Kasumi-1 (cell line): ENCODE measurements at regions not wholly inside any gene's neighbourhood (a gene's known extent, or its start where the extent isn't known, plus 50 kb on each side); places are given as distances from the start of the nearest gene placed in this dataset.
"Not testable (repeated sequence)": the region's sequence is repeated elsewhere in the genome, so short reads cannot be mapped to it uniquely, and the experiment has no call there.

Source experiments
- DNase-seq, 2 experiments: peaks; one replicate each; lab custom pipeline; 2025; lab: John Stamatoyannopoulos, UW

GRCh38 chr13:90933097-90933826 is 414.2 kb upstream of the MIR17HG start:
- DNase-seq: no peak

- no peak for DNase-seq
Observed at GRCh38 chr13:90934741-90935140, 412.7 kb upstream of the MIR17HG start.

- no peak for DNase-seq
Observed at GRCh38 chr13:90938848-90939247, 408.6 kb upstream of the MIR17HG start.

GRCh38 chr13:90943946-90944345 is 403.5 kb upstream of the MIR17HG start:
- no peak for DNase-seq

GRCh38 chr13:90945146-90945545 is 402.3 kb upstream of the MIR17HG start:
- not testable (repeated sequence) for DNase-seq

GRCh38 chr13:90946125-90946524 is 401.4 kb upstream of the MIR17HG start:
- not testable (repeated sequence) for DNase-seq

GRCh38 chr13:90947976-90948375 is 399.5 kb upstream of the MIR17HG start:
- no peak for DNase-seq

GRCh38 chr13:90950160-90950559 is 397.3 kb upstream of the MIR17HG start:
- no peak for DNase-seq

GRCh38 chr13:90951663-90952062 is 395.8 kb upstream of the MIR17HG start:
- no peak for DNase-seq

- DNase-seq: no peak
Observed at GRCh38 chr13:90952326-90952725, 395.2 kb upstream of the MIR17HG start.

- no peak for DNase-seq
Observed at GRCh38 chr13:90954605-90955195, 392.8 kb upstream of the MIR17HG start.

GRCh38 chr13:90956031-90956430 is 391.5 kb upstream of the MIR17HG start:
- DNase-seq: no peak

GRCh38 chr13:90958866-90959265 is 388.6 kb upstream of the MIR17HG start:
- DNase-seq: no peak

GRCh38 chr13:90968166-90968904 is 379.2 kb upstream of the MIR17HG start:
- DNase-seq: peak; percentile 33 to 65

GRCh38 chr13:90974249-90974975 is 373.1 kb upstream of the MIR17HG start:
- no peak for DNase-seq

GRCh38 chr13:90979059-90979458 is 368.4 kb upstream of the MIR17HG start:
- no peak for DNase-seq

GRCh38 chr13:90984756-90985155 is 362.7 kb upstream of the MIR17HG start:
- DNase-seq: no peak

- no peak for DNase-seq
Observed at GRCh38 chr13:90995001-90995400, 352.5 kb upstream of the MIR17HG start.

- no peak for DNase-seq
Observed at GRCh38 chr13:90995614-90996013, 351.9 kb upstream of the MIR17HG start.

- DNase-seq: no peak
Observed at GRCh38 chr13:90997951-90998350, 349.5 kb upstream of the MIR17HG start.

- no peak for DNase-seq
Observed at GRCh38 chr13:90999401-90999800, 348.1 kb upstream of the MIR17HG start.

GRCh38 chr13:91001371-91001770 is 346.1 kb upstream of the MIR17HG start:
- no peak for DNase-seq
